ENCODE measurements at regions not wholly inside any gene's neighbourhood (a gene's known extent, or its start where the extent isn't known, plus 50 kb on each side); places are given as distances from the start of the nearest gene placed in this dataset.

DNA sequence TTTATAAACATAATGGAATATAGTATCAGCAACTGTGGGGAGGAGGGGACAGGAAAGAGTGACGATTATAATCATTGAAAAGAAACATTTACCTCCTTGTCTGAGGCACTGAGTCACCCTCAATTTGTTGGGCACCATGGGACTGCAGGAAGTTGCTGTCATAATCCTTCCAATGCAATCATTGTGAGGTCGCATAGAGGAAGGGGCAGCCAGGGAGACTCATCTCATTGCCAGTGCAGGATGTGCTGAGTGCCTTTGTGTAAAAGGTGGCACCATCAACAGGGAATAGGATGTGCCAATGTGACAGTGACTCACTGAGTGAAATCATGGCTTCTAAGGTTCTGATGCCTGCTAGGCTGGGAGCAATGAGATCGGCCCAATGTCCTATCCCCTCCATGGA is 300.4 kb upstream of the ADAMTS9 start:
- no peaks in the 10 kb centered on the region for H3K79me2 ChIP-seq (ENCODE audit: control insufficient read depth, insufficient read depth, low read length)
- no peaks in the 10 kb centered on the region for H3K36me3 ChIP-seq (ENCODE audit: control insufficient read depth in 2 of 2, insufficient read depth in 2 of 2, low read length in 1 of 2)
- H3K4me1 ChIP-seq (ENCODE audit: control insufficient read depth, insufficient read depth, low read length) = no peaks in the 10 kb centered on the region
- SMC1A ChIA-PET (ENCODE audit: uncharacterized antibody, unreplicated experiment) = no interaction called here
- CTCF ChIA-PET = no interaction called here
- no TSS peak for BruUV-seq (replicated peaks)
- no peak overlapping the region for H3K4me3 ChIP-seq
- H3K4me2 ChIP-seq (ENCODE audit: control insufficient read depth, insufficient read depth) = no peak overlapping the region
- no peaks in the 10 kb centered on the region for H3K9me3 ChIP-seq (replicated peaks; ENCODE audit: control insufficient read depth, insufficient read depth, low read length)
- intact Hi-C loops (cut with micrococcal nuclease; ENCODE audit: unreplicated experiment) = no loop called here
- RAD21 ChIA-PET (ENCODE audit: unreplicated experiment) = no interaction called here
- H3K27me3 ChIP-seq (replicated peaks in 1 of 2; ENCODE audit: control insufficient read depth in 2 of 2, insufficient read depth in 2 of 2, low read length in 1 of 2) = no peaks in the 10 kb centered on the region
- DNase-seq (ENCODE audit: low read depth, low spot score) (no peak), ATAC-seq (no peak), FAIRE-seq (no peak)
- H3K9ac ChIP-seq (ENCODE audit: control insufficient read depth, insufficient read depth, low read length) = no peak overlapping the region
- WGBS (ENCODE audit: insufficient coverage, insufficient replicate concordance, low lambda C conversion rate, missing lambda C conversion rate) = 5% methylated on average over 3 of the region's 3 CpGs
- H3K27ac ChIP-seq (ENCODE audit: control insufficient read depth, insufficient read depth) = no peak overlapping the region
- TF ChIP-seq JUND (IDR thresholded peaks at IDR 0.05; ENCODE audit: low read depth, low read length) = no peak
- TF ChIP-seq SUZ12 (IDR thresholded peaks at IDR 0.05; ENCODE audit: unreplicated experiment) = no peak
- TF ChIP-seq, protein P1, sequence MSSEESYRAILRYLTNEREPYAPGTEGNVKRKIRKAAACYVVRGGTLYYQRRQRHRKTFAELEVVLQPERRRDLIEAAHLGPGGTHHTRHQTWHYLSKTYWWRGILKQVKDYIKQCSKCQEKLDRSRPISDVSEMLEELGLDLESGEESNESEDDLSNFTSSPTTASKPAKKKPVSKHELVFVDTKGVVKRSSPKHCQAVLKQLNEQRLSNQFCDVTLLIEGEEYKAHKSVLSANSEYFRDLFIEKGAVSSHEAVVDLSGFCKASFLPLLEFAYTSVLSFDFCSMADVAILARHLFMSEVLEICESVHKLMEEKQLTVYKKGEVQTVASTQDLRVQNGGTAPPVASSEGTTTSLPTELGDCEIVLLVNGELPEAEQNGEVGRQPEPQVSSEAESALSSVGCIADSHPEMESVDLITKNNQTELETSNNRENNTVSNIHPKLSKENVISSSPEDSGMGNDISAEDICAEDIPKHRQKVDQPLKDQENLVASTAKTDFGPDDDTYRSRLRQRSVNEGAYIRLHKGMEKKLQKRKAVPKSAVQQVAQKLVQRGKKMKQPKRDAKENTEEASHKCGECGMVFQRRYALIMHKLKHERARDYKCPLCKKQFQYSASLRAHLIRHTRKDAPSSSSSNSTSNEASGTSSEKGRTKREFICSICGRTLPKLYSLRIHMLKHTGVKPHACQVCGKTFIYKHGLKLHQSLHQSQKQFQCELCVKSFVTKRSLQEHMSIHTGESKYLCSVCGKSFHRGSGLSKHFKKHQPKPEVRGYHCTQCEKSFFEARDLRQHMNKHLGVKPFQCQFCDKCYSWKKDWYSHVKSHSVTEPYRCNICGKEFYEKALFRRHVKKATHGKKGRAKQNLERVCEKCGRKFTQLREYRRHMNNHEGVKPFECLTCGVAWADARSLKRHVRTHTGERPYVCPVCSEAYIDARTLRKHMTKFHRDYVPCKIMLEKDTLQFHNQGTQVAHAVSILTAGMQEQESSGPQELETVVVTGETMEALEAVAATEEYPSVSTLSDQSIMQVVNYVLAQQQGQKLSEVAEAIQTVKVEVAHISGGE (CRISPR knock-in tag; IDR thresholded peaks at IDR 0.05) = no peak
- TF ChIP-seq IKZF2 (IDR thresholded peaks at IDR 0.05) = no peak
- TF ChIP-seq CBFB (IDR thresholded peaks at IDR 0.05; ENCODE audit: low read depth) = no peak
- no peak for TF ChIP-seq PML (IDR thresholded peaks at IDR 0.05; ENCODE audit: low read length)
- no peak for TF ChIP-seq FOXM1 (IDR thresholded peaks at IDR 0.05; ENCODE audit: low read depth, low read length)
- no peak for TF ChIP-seq GATAD2B (conservative IDR thresholded peaks at IDR 0.05; ENCODE audit: low read depth)
- no peak overlapping the region for H2AFZ ChIP-seq (ENCODE audit: control insufficient read depth, low read depth, low read length)
- H4K20me1 ChIP-seq (ENCODE audit: control insufficient read depth, insufficient read depth) = no peaks in the 10 kb centered on the region
- POLR2A ChIA-PET = no interaction called here
- in situ Hi-C loops (cut with MboI) = no loop called here

Data from GM12878 (cell line).